Stimulated activated naive B cell treated with anti-CD40 and anti-IgM and Interleukin-4, amounts not matched to agents 10 μg/mL and 1 μg/mL and 100 μg/mL, for 72 hours (primary cell): ENCODE measurements at regions not wholly inside any gene's neighbourhood (a gene's known extent, or its start where the extent isn't known, plus 50 kb on each side); places are given as distances from the start of the nearest gene placed in this dataset.
"Not testable (repeated sequence)": the region's sequence is repeated elsewhere in the genome, so short reads cannot be mapped to it uniquely, and the experiment has no call there.

Experiments used
- ATAC-seq, 2 donors: fragments of 150-1000 bp; cut with Tn5 transposase; replicated peaks; 2 replicates each; pipeline ENCODE4 v1.10.0; 2021; ENCODE audit warnings: moderate library complexity in 1 of 2
- DNase-seq: peaks from one replicate; pipeline ENCODE4 v3.0.0; 2021
- H3K27ac Mint-ChIP-seq: one replicate; pipeline ENCODE4 v1.8.0; 2022; ENCODE audit warnings: mild to moderate bottlenecking, mixed read lengths
- H3K27me3 Mint-ChIP-seq, 2 donors: one replicate each; pipeline ENCODE4 v1.8.0; 2022; ENCODE audit warnings: mixed read lengths in 2 of 2
- H3K36me3 Mint-ChIP-seq, 2 donors: one replicate each; pipeline ENCODE4 v1.8.0; 2022; ENCODE audit warnings: mixed read lengths in 2 of 2, mild to moderate bottlenecking in 1 of 2
- H3K4me1 Mint-ChIP-seq, 2 donors: one replicate each; pipeline ENCODE4 v1.8.0; 2022; ENCODE audit warnings: mixed read lengths in 2 of 2, mild to moderate bottlenecking in 1 of 2
- H3K4me3 Mint-ChIP-seq, 2 donors: one replicate each; pipeline ENCODE4 v1.8.0; 2022; ENCODE audit warnings: mild to moderate bottlenecking in 2 of 2, mixed read lengths in 2 of 2, moderate library complexity in 1 of 2
- H3K9me3 Mint-ChIP-seq, 2 donors: one replicate each; pipeline ENCODE4 v1.8.0; 2022; ENCODE audit warnings: mixed read lengths in 2 of 2, mild to moderate bottlenecking in 1 of 2

DNA sequence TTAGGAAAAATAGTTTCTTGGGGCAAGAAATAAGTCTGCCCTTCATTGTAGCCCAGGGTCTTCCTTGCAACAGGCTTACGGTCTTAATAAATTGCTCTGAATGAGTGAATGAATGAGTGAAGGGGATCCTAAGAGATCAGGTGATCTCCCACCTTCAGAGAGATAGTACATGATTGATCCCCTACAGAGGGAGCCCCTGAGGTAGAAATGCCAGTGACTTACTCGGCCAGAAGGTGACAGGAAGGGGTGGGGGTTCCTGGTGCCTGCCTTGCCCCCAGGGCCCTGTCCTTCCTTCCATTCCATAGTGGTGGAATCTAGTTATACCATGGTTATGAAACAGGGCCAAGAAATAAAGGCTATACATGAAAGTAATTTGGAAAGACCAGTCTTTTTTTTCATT, 215.3 kb upstream of the SSTR4 start:
- peaks cover 0 to 9% of the 10 kb centered on the region in 2 donors for H3K27me3 Mint-ChIP-seq
- H3K4me1 Mint-ChIP-seq, result no peaks in the 10 kb centered on the region
- DNase-seq (no peak), ATAC-seq (no peak)
- H3K36me3 Mint-ChIP-seq, result no peaks in the 10 kb centered on the region
- H3K27ac Mint-ChIP-seq, result no peak overlapping the region
- no peak overlapping the region for H3K4me3 Mint-ChIP-seq
- H3K9me3 Mint-ChIP-seq, result no peaks in the 10 kb centered on the region

DNA sequence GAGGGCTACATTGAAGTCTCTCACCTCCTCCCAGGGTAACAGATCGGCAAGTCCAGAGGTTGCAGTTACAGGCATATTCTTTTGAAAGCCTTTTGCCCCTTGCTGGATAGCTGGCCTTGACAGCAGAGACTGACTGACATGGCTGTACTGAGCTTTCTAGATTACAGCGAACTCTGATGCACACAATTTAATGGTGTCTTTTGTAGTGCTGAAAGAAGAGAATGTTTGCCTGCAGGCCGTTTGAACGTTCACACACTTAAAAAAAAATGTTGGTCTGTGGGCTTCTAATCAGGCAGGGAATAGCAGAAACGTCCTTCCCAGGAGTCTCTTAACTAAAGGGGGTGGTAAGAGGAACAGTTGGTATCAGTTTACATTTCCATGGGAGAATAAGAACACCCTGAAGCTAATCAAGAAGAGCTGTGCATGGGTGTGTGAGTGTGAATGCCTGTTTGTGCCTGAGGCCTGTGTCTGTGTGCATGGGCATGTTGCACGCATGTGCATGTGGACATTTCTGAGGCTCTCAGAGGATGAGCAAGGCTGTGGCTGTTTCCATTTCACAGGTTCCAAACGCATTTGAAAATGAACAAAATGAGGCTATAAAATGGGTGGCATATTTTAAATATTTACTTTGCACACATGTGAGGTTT, 213.9 kb upstream of the SSTR4 start:
- peaks cover 0 to 3% of the 10 kb centered on the region in 2 donors for H3K27me3 Mint-ChIP-seq
- DNase-seq, result no peak
- H3K36me3 Mint-ChIP-seq, result no peaks in the 10 kb centered on the region
- H3K4me1 Mint-ChIP-seq, result no peaks in the 10 kb centered on the region
- H3K4me3 Mint-ChIP-seq, result no peak overlapping the region
- no peak for ATAC-seq
- no peak overlapping the region for H3K27ac Mint-ChIP-seq
- H3K9me3 Mint-ChIP-seq, result no peaks in the 10 kb centered on the region

- H3K9me3 Mint-ChIP-seq, result no peaks in the 10 kb centered on the region
- no peak overlapping the region for H3K27ac Mint-ChIP-seq
- DNase-seq (no peak), ATAC-seq (no peak)
- H3K27me3 Mint-ChIP-seq, result peaks cover 0 to 3% of the 10 kb centered on the region in 2 donors
- no peak overlapping the region for H3K4me3 Mint-ChIP-seq
- H3K4me1 Mint-ChIP-seq, result no peaks in the 10 kb centered on the region
- no peaks in the 10 kb centered on the region for H3K36me3 Mint-ChIP-seq
Measured at GRCh38 chr20:22821796-22822195, 213.3 kb upstream of the SSTR4 start.

DNA sequence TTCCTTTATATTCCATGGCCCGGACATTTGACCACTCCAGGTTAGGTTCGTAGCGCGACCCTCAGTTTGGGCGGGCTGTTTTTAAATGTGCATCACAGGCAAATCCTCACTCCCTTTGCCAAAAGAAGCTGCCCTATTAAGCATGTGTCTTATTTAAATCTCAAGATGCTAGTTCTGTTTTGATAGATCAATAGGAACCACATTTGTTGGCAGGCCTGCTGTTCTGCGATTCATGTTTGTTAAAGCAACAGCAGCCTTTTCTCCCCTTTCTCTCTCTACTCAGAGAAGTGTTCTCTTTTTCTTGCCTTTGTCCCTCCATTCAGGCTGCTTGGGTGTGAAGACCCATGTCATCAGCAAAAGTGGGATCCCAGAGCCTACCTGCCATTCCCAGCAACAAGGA, 212.0 kb upstream of the SSTR4 start:
- H3K27me3 Mint-ChIP-seq, result peaks cover 0 to 3% of the 10 kb centered on the region in 2 donors
- no peaks in the 10 kb centered on the region for H3K9me3 Mint-ChIP-seq
- H3K27ac Mint-ChIP-seq, result no peak overlapping the region
- no peaks in the 10 kb centered on the region for H3K4me1 Mint-ChIP-seq
- H3K4me3 Mint-ChIP-seq, result no peak overlapping the region
- DNase-seq, result no peak
- H3K36me3 Mint-ChIP-seq, result no peaks in the 10 kb centered on the region
- ATAC-seq, result no peak

DNA sequence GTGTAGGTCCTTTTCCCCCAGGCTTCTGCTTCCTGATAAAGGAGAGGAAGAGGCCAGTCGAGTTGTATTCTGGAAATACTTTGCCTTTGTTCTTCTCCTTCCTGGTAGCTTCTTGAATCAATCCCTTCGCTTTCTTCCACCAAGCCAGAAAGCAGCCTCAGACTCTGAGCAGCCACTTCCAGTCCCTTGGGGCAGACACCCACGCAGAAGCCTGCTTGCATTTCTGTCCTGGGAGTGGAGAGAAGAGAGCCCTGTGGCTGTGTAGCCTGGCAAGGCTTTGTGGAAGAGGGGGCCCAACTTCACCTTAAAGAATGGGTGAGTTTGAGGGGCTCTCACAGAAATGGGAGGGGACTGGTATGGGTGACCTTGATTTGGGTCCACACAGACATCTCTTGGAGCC, 211.0 kb upstream of the SSTR4 start:
- Mint-ChIP-seq H3K36me3 (no peaks in the 10 kb centered on the region), H3K27ac (no peak overlapping the region), H3K9me3 (no peaks in the 10 kb centered on the region), H3K4me1 (no peaks in the 10 kb centered on the region), H3K27me3 (peaks cover under 1 to 3% of the 10 kb centered on the region in 2 donors), H3K4me3 (no peak overlapping the region)
- DNase-seq (no peak), ATAC-seq (no peak)

DNA sequence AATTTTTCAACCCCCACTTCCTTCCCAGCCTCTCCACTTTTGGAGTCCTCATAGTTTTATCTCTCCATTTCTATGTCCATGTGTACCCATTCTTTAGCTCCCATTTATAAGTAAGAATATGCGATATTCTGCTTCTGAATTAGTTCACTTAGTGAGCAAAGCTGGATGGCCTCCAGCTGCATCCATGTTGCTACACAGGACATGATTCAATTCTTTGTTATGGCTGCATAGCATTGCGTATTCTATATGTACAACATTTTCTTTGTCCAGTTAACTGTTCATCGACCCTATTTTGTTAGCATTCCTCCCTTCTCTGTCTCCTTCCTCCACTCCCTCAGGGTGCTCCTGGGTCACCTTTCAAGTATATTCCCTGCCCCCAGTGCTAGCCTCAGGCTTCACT, 210.0 kb upstream of the SSTR4 start:
- no peak for DNase-seq
- H3K27me3 Mint-ChIP-seq, result peaks cover 3 to 6% of the 10 kb centered on the region in 2 donors
- ATAC-seq, result no peak
- H3K27ac Mint-ChIP-seq, result no peak overlapping the region
- H3K9me3 Mint-ChIP-seq, result no peaks in the 10 kb centered on the region
- H3K36me3 Mint-ChIP-seq, result no peaks in the 10 kb centered on the region
- H3K4me3 Mint-ChIP-seq, result no peak overlapping the region
- no peaks in the 10 kb centered on the region for H3K4me1 Mint-ChIP-seq

DNA sequence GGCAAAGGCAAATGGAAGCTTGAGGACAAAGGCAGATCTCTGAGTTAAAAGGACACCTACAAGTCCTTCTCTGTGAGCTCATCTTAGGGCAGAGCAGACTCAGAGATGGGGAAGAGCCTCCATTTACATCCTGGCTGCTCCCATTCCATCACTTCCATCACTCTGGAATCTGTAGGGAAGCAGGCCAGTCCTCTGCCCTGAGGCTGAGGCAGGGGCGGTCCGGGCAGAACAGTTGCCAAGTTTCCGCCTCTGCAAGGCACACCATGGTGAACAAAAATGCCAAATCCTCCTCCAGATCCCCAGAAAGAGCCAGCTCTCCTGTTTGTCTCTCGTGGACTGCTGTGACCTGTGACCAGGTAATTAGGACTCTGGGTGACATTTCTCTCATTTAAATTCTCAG, 209.6 kb upstream of the SSTR4 start:
- no peak overlapping the region for H3K4me3 Mint-ChIP-seq
- ATAC-seq (no peak), DNase-seq (no peak)
- no peaks in the 10 kb centered on the region for H3K4me1 Mint-ChIP-seq
- H3K9me3 Mint-ChIP-seq, result no peaks in the 10 kb centered on the region
- peaks cover 3 to 6% of the 10 kb centered on the region in 2 donors for H3K27me3 Mint-ChIP-seq
- no peak overlapping the region for H3K27ac Mint-ChIP-seq
- H3K36me3 Mint-ChIP-seq, result no peaks in the 10 kb centered on the region

GRCh38 chr20:22826306-22827230, 208.5 kb upstream of the SSTR4 start:
- H3K4me1 Mint-ChIP-seq, result no peaks in the 10 kb centered on the region

DNA sequence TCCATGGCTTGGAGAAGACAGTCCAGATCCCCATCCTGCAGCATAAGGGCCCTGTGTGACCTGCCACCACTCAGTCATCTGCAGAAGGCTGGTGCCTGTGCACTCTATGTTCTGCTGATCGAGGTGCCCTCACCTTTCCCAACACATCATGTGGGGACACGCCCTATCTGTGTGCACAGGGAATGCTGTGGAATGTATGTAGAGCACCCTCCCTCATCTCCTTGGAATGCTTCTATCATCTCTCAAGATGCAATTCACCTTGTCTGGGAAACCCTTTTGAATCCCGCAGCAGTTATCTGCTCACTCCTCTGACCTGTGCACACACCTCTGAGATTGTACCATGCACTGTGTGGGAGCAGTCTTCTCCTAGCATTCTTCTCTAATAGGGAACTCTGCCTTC, 207.2 kb upstream of the SSTR4 start:
- H3K4me1 Mint-ChIP-seq, result no peaks in the 10 kb centered on the region
- no peak overlapping the region for H3K27ac Mint-ChIP-seq
- peaks cover 4 to 20% of the 10 kb centered on the region in 2 donors for H3K27me3 Mint-ChIP-seq
- ATAC-seq, result no peak
- DNase-seq, result no peak
- no peaks in the 10 kb centered on the region for H3K36me3 Mint-ChIP-seq
- peaks cover 0 to 4% of the 10 kb centered on the region in 2 donors for H3K9me3 Mint-ChIP-seq
- H3K4me3 Mint-ChIP-seq, result no peak overlapping the region

More at GRCh38 chr20:22826306-22827230, 208.5 kb upstream of the SSTR4 start:
- Mint-ChIP-seq H3K27ac (no peak overlapping the region), H3K4me3 (no peak overlapping the region), H3K36me3 (no peaks in the 10 kb centered on the region), H3K9me3 (peaks cover 0 to 4% of the 10 kb centered on the region in 2 donors), H3K27me3 (peaks cover 7 to 15% of the 10 kb centered on the region in 2 donors)
- ATAC-seq (no peak), DNase-seq (no peak)

DNA sequence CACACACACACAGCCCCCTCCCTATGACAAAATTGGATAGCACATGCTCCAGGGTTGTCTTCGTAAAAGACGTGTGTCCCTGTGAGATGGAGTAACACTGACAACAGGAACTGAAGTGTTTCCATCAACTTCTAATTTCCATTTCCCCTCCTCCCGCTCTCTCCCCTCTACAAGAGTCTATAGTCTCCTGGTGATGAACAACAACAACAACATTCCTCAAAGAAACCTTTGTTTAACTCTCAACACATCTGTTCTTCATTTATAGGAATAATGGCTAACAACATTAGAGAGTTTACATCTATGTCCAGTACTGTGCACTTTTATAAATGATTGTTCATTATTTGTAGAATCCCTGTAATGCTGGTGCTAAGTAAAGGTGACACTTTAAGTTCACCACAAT, 205.8 kb upstream of the SSTR4 start:
- no peaks in the 10 kb centered on the region for H3K36me3 Mint-ChIP-seq
- peaks cover 9 to 20% of the 10 kb centered on the region in 2 donors for H3K27me3 Mint-ChIP-seq
- H3K4me1 Mint-ChIP-seq, result no peaks in the 10 kb centered on the region
- DNase-seq (no peak), ATAC-seq (no peak)
- H3K9me3 Mint-ChIP-seq, result peaks cover 0 to 4% of the 10 kb centered on the region in 2 donors
- no peak overlapping the region for H3K27ac Mint-ChIP-seq
- H3K4me3 Mint-ChIP-seq, result no peak overlapping the region

DNA sequence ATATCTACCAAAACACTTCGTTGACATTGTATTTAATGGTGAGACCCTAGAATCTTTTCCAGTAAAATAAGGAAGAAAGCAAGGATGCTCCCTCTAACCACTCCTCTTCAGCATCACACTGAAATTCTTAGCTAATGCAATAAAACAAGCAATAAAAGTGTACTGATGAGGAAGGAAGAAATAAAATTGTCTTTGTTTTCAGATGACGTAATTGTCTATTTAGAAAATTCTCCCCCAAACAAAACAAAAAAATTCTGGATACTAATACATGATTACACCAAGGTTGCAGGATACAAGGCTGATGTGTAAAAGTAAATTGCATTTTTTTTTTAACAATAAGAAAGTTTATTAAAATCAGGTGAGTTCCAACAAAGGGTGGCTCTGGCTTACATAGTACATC, 205.0 kb upstream of the SSTR4 start:
- no peaks in the 10 kb centered on the region for H3K4me1 Mint-ChIP-seq
- H3K9me3 Mint-ChIP-seq, result peaks cover 0 to 4% of the 10 kb centered on the region in 2 donors
- H3K27ac Mint-ChIP-seq, result no peak overlapping the region
- no peak overlapping the region for H3K4me3 Mint-ChIP-seq
- DNase-seq (no peak), ATAC-seq (no peak)
- H3K27me3 Mint-ChIP-seq, result peaks cover 9 to 24% of the 10 kb centered on the region in 2 donors
- H3K36me3 Mint-ChIP-seq, result no peaks in the 10 kb centered on the region

DNA sequence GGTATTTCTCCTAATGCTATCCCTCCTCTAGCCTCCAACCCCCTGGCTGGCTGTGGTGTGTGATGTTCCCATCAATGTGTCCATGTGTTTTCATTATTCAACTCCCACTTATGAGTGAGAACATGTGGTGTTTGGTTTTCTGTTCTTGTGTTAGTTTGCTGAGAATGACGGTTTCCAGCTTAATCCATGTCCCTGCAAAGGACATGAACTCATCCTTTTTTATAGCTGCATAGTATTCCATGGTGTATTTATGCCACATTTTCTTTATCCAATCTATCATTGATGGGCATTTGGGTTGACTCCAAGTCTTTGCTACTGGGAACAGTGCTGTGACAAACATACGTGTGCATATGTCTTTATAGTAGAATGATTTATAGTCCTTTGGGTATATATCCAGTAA, 204.4 kb upstream of the SSTR4 start:
- H3K9me3 Mint-ChIP-seq, H3K4me1 Mint-ChIP-seq, DNase-seq, H3K4me3 Mint-ChIP-seq, H3K36me3 Mint-ChIP-seq, ATAC-seq, H3K27ac Mint-ChIP-seq: not testable (repeated sequence)
- peaks cover 9 to 29% of the 10 kb centered on the region in 2 donors for H3K27me3 Mint-ChIP-seq

DNA sequence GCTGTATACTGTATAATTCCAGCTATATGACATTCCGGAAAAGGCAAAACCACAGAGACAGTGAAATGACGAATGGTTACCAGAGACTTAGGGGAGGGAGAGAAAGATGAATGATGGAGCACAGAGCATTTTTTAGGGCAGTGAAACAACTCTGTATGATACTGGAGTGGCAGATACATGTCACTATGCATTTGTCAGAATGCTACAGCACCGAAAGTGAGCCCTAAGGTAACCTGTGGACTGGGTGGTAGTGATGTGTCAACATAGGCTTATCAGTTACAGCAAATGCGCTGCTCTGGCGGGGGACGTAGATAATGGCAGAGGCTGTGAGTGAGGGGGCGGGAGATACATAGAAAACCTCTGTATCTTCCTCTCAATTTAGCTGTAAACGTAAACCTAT, 201.3 kb upstream of the SSTR4 start:
- Mint-ChIP-seq H3K36me3 (no peaks in the 10 kb centered on the region), H3K9me3 (peaks cover 0 to 4% of the 10 kb centered on the region in 2 donors), H3K27me3 (peaks cover 9 to 29% of the 10 kb centered on the region in 2 donors), H3K4me1 (no peaks in the 10 kb centered on the region), H3K4me3 (no peak overlapping the region), H3K27ac (no peak overlapping the region)
- DNase-seq, result no peak
- no peak for ATAC-seq

DNA sequence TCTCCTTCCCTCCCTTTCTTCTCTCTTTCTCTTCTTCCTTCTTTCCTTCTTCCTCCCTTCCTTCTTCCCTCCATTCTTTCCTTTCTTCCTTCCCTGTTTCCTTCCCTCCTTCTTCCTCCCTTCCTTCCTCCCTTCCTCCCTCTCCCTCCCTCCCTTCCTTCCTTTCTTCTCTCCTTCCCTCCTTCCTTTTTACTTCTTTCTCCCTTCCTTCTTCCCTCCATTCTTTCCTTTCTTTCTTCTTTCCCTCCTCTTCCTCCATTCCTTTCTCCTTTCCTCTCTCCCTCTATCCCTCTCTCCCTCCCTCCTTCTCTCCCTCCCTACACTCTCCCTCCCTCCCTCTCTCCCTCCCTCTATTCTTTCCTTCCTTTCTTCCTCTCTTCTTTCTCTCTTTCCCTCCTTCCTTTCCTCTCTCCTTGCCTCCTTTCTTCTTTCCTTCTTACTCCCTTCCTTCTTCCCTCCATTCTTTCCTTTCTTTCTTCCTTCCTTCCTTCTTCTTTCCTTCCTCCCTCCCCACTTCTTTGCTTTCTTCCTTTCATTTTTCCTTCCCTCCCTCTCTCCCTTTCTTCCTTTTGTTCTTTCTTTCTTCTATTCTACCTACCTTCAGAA, 200.4 kb upstream of the SSTR4 start:
- Mint-ChIP-seq H3K36me3 (no peaks in the 10 kb centered on the region), H3K27me3 (peaks cover 9 to 23% of the 10 kb centered on the region in 2 donors), H3K27ac (no peak overlapping the region), H3K4me3 (no peak overlapping the region), H3K9me3 (peaks cover 0 to 4% of the 10 kb centered on the region in 2 donors), H3K4me1 (no peaks in the 10 kb centered on the region)
- no peak for DNase-seq
- no peak for ATAC-seq
